HG02943 (cell line): ENCODE measurements at regions not wholly inside any gene's neighbourhood (a gene's known extent, or its start where the extent isn't known, plus 50 kb on each side); places are given as distances from the start of the nearest gene placed in this dataset.
"Not testable (repeated sequence)": the region's sequence is repeated elsewhere in the genome, so short reads cannot be mapped to it uniquely, and the experiment has no call there.

Experiments used
- ATAC-seq: cut with Tn5 transposase; IDR thresholded peaks from one replicate; pipeline ENCODE4 v1.9.1; 2021; ENCODE audit warnings: mild to moderate bottlenecking, low read depth, moderate library complexity; ENCODE audit not compliant: unreplicated experiment

GRCh38 chr13:74557870-74558269 is 423.7 kb upstream of the KLF12 start:
- ATAC-seq: no peak

GRCh38 chr13:74555651-74556420 is 421.6 kb upstream of the KLF12 start:
- ATAC-seq: no peak

GRCh38 chr13:74555276-74555625 is 421.0 kb upstream of the KLF12 start:
- ATAC-seq: no peak

GRCh38 chr13:74554569-74555275 is 420.5 kb upstream of the KLF12 start:
- no peak for ATAC-seq

- no peak for ATAC-seq
Measured at GRCh38 chr13:74550039-74550438, 415.8 kb upstream of the KLF12 start.

GRCh38 chr13:74536649-74537048 is 402.4 kb upstream of the KLF12 start:
- ATAC-seq: not testable (repeated sequence)

- no peak for ATAC-seq
Measured at GRCh38 chr13:74533226-74533625, 399.0 kb upstream of the KLF12 start.

GRCh38 chr13:74530011-74530410 is 395.8 kb upstream of the KLF12 start:
- ATAC-seq: no peak

GRCh38 chr13:74528734-74529513 is 394.7 kb upstream of the KLF12 start:
- no peak for ATAC-seq

- ATAC-seq: no peak
Measured at GRCh38 chr13:74523057-74523456, 388.9 kb upstream of the KLF12 start.

GRCh38 chr13:74511523-74511922 is 377.3 kb upstream of the KLF12 start:
- no peak for ATAC-seq

- no peak for ATAC-seq
Measured at GRCh38 chr13:74487091-74487722, 353.0 kb upstream of the KLF12 start.

- ATAC-seq: no peak
Measured at GRCh38 chr13:74485757-74486156, 351.6 kb upstream of the KLF12 start.

GRCh38 chr13:74479124-74479523 is 344.9 kb upstream of the KLF12 start:
- no peak for ATAC-seq

GRCh38 chr13:74476788-74477187 is 342.6 kb upstream of the KLF12 start:
- no peak for ATAC-seq

- ATAC-seq: no peak
Measured at GRCh38 chr13:74476365-74476764, 342.2 kb upstream of the KLF12 start.

GRCh38 chr13:74466864-74467263 is 332.7 kb upstream of the KLF12 start:
- no peak for ATAC-seq

- no peak for ATAC-seq
Measured at GRCh38 chr13:74466020-74466419, 331.8 kb upstream of the KLF12 start.

- no peak for ATAC-seq
Measured at GRCh38 chr13:74465271-74465670, 331.1 kb upstream of the KLF12 start.

GRCh38 chr13:74464670-74465069 is 330.5 kb upstream of the KLF12 start:
- ATAC-seq: no peak

GRCh38 chr13:74461011-74461410 is 326.8 kb upstream of the KLF12 start:
- ATAC-seq: no peak
